ENCODE measurements at regions not wholly inside any gene's neighbourhood (a gene's known extent, or its start where the extent isn't known, plus 50 kb on each side); places are given as distances from the start of the nearest gene placed in this dataset.
"Not testable (repeated sequence)": the region's sequence is repeated elsewhere in the genome, so short reads cannot be mapped to it uniquely, and the experiment has no call there.

DNA sequence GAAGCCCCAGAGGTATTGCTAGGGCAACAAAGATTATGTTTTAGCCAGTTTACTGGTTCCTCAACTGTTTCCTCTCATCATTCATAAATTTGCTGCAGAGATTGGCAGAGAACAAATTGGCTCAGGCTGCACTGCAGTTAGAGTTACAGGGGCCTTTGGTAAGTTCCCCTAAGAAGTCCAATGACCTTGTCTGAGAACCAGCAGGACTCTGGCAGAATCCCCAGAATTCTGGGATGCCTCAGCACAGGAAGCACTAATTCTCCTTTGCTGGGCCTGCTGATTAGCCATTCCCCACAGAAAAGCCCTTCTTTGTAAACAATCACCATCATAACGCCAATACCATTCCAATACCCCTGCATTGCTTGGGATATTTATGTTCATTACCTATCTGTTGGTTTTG is 151.3 kb downstream of the USP46 start:
- TF ChIP-seq, protein P1, sequence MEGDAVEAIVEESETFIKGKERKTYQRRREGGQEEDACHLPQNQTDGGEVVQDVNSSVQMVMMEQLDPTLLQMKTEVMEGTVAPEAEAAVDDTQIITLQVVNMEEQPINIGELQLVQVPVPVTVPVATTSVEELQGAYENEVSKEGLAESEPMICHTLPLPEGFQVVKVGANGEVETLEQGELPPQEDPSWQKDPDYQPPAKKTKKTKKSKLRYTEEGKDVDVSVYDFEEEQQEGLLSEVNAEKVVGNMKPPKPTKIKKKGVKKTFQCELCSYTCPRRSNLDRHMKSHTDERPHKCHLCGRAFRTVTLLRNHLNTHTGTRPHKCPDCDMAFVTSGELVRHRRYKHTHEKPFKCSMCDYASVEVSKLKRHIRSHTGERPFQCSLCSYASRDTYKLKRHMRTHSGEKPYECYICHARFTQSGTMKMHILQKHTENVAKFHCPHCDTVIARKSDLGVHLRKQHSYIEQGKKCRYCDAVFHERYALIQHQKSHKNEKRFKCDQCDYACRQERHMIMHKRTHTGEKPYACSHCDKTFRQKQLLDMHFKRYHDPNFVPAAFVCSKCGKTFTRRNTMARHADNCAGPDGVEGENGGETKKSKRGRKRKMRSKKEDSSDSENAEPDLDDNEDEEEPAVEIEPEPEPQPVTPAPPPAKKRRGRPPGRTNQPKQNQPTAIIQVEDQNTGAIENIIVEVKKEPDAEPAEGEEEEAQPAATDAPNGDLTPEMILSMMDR (IDR thresholded peaks at IDR 0.05; ENCODE audit: unreplicated experiment), result no peak
- no peaks in the 10 kb centered on the region for H3K9me3 Mint-ChIP-seq (ENCODE audit: unreplicated experiment)
- no peak overlapping the region for H3K27ac Mint-ChIP-seq (ENCODE audit: unreplicated experiment)
- no peak overlapping the region for H3K4me3 Mint-ChIP-seq (ENCODE audit: unreplicated experiment)
- H3K4me1 Mint-ChIP-seq (ENCODE audit: unreplicated experiment), result no peaks in the 10 kb centered on the region
- H3K36me3 Mint-ChIP-seq (ENCODE audit: low read depth, unreplicated experiment), result no peaks in the 10 kb centered on the region
- H3K27me3 Mint-ChIP-seq (ENCODE audit: unreplicated experiment), result no peaks in the 10 kb centered on the region
- DNase-seq (ENCODE audit: low spot score), result no peak

DNA sequence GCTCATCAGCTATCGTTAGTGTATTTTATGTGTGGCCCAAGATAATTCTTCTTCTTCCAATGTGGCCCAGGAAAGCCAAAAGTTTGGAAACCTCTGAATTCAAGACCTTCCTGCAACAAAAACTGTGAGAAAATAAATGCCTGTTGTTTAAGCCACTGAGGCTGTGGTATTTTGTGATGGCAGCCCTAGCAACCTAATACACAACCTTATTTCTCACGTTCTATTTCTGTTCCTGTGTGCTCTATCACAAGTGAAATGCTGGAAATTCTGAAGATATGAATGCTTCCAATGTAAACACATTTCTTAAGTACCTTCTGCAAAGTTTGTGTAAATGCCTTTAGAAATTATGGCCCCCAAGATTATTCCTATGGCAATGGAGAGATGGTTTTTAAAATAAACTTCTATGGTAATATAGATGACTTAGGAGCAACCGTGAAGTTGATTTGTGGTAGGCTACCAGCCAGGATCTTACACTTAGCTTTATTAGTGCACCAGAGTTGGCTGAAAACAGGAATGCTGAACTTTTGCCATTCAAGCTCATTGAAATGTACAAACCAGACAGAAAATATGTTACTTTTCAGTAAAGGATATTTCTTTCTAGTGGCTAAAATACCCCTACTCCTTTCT is 148.0 kb downstream of the USP46 start:
- Mint-ChIP-seq H3K9me3 (ENCODE audit: unreplicated experiment) (no peaks in the 10 kb centered on the region), H3K4me3 (ENCODE audit: unreplicated experiment) (no peak overlapping the region), H3K4me1 (ENCODE audit: unreplicated experiment) (no peaks in the 10 kb centered on the region), H3K36me3 (ENCODE audit: low read depth, unreplicated experiment) (no peaks in the 10 kb centered on the region), H3K27ac (ENCODE audit: unreplicated experiment) (no peak overlapping the region), H3K27me3 (ENCODE audit: unreplicated experiment) (no peaks in the 10 kb centered on the region)
- DNase-seq (ENCODE audit: low spot score), result no peak
- TF ChIP-seq, protein P1 (IDR thresholded peaks at IDR 0.05; ENCODE audit: unreplicated experiment), result no peak

GRCh38 chr4:52511825-52512224 is 147.3 kb downstream of the USP46 start:
- DNase-seq (ENCODE audit: low spot score), result no peak
- no peaks in the 10 kb centered on the region for H3K36me3 Mint-ChIP-seq (ENCODE audit: low read depth, unreplicated experiment)
- no peaks in the 10 kb centered on the region for H3K27me3 Mint-ChIP-seq (ENCODE audit: unreplicated experiment)
- H3K9me3 Mint-ChIP-seq (ENCODE audit: unreplicated experiment), result no peaks in the 10 kb centered on the region
- no peak overlapping the region for H3K4me3 Mint-ChIP-seq (ENCODE audit: unreplicated experiment)
- no peaks in the 10 kb centered on the region for H3K4me1 Mint-ChIP-seq (ENCODE audit: unreplicated experiment)
- H3K27ac Mint-ChIP-seq (ENCODE audit: unreplicated experiment), result no peak overlapping the region
- TF ChIP-seq, protein P1 (IDR thresholded peaks at IDR 0.05; ENCODE audit: unreplicated experiment), result no peak

DNA sequence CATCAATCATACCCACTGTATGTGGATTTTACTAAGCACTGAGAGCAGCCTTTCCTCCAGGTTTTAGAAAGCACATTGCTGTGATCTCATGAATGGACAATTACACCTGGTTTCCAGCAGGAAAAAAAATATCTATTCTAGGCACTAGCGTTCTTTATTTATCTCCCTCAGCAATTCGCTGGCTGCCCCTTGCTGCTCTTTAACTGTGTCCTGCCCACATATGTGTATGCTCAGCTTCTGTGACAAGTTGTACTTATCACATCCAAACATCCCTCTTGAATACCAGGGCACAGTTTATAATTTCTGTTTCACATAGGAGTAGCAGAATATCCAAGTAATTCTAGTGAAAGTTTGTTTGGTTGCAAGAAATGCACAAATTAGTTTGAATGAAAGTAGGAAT is 146.8 kb downstream of the USP46 start:
- Mint-ChIP-seq H3K27me3 (ENCODE audit: unreplicated experiment) (no peaks in the 10 kb centered on the region), H3K4me3 (ENCODE audit: unreplicated experiment) (no peak overlapping the region)

DNA sequence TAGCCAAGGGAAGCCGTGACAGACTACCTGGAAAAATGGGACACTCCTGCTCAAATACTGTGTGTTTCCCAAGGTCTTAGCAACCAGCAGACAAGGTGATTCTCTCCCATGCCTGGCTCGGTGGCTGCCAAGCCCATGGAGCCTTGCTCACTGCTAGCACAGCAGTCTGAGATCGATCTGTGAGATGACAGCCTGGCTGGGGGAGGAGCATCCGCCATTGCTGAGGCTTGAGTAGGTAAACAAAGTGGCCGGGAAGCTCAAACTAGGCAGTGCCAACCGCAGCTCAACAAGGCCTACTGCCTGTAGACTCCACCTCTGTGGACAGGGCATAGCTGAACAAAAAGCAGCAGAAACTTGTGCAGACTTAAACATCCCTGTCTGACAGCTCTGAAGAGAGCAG is 137.0 kb downstream of the USP46 start:
- not testable (repeated sequence) for H3K27me3 Mint-ChIP-seq (ENCODE audit: unreplicated experiment); H3K4me1 Mint-ChIP-seq (ENCODE audit: unreplicated experiment); H3K9me3 Mint-ChIP-seq (ENCODE audit: unreplicated experiment); H3K4me3 Mint-ChIP-seq (ENCODE audit: unreplicated experiment); DNase-seq (ENCODE audit: low spot score); H3K36me3 Mint-ChIP-seq (ENCODE audit: low read depth, unreplicated experiment); H3K27ac Mint-ChIP-seq (ENCODE audit: unreplicated experiment)

More for the DNA sequence above, 146.8 kb downstream of the USP46 start:
- Mint-ChIP-seq H3K36me3 (ENCODE audit: low read depth, unreplicated experiment) (no peaks in the 10 kb centered on the region), H3K9me3 (ENCODE audit: unreplicated experiment) (no peaks in the 10 kb centered on the region), H3K27ac (ENCODE audit: unreplicated experiment) (no peak overlapping the region), H3K4me1 (ENCODE audit: unreplicated experiment) (no peaks in the 10 kb centered on the region)
- TF ChIP-seq, protein P1 (IDR thresholded peaks at IDR 0.05; ENCODE audit: unreplicated experiment), result no peak
- DNase-seq (ENCODE audit: low spot score), result no peak

Data from endothelial cell (in vitro differentiated cells).